ENCODE measurements at regions not wholly inside any gene's neighbourhood (a gene's known extent, or its start where the extent isn't known, plus 50 kb on each side); places are given as distances from the start of the nearest gene placed in this dataset.
"Not testable (repeated sequence)": the region's sequence is repeated elsewhere in the genome, so short reads cannot be mapped to it uniquely, and the experiment has no call there.

DNA sequence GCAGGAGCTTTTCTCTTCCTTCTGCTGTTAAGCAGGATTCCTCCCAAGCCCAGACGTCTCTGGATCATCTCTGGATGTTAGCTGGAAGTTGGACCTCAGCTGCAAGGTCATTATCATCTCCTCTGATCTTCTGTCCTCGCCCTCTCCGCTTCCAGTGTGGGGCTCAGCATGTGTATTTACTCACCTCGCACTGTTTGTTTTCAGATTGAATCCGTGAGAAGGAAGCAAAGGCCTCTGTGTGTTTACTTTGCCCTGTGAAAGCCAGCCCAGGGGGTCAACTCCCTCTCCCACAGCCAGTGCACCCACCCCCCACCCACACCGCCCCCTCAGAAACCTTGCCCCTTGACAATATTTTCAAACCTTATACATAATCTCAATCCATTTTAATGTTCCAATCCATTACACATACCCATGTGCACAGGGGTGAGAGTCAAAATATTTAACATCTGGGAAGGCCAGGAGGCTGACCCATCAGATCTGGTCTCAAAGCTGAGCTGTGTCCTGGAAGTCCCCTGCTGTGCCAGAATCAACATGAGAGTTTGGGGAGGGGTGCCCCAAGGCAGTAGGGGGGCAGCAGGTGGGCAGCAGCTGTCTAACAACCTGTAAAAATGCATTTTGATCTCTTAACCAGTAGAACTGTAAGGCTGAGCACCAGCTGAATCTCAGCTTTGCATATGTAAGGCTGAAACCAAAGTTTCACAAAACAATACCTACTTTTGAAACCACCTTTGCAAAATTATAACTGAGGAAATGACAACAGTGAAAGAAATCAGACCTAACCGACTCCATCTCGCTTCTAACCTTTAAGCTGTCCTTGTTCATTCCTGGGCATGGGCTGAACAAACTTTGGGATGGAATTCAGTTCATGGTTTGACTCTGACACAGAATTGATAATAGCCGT is 157.9 kb downstream of the ZNF664 start:
- DNase-seq: no peak

DNA sequence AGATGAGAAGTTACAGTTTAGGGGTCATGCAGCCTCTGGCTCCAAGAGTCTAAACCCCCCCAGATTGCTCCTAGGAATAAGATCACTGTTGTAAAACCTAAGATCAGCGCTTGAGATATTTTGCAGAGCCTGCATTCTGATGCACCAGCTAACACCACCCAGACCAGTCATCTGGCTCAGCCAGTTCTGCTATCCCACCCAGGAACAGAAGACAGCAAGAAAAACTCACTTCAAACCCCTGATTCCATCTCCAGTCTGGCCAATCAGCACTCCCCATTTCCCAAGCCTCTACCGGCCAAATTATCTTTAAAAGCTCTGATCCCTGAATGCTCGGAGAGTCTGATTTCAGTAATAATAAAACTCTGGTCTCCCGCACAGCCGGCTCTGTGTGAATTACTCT is 158.6 kb downstream of the ZNF664 start:
- DNase-seq: no peak

DNA sequence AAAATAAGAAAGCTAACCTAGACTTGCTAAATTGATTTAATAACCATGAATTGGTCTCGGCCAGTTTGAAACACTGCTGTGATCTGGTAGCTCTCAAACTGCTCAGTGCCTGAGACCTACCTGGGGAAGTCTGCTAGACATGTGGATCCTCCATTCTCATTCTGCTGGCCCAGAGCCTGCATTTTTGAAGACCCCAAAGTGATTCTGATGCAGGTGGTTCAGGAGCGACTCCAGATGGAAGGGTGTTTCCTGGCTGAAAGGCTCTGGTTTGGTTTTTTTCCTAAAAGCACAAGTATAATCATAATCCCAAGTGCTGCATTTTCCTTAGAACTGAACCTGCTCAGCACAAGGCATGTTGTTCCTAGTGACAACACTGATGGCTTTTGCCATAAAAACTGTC is 159.5 kb downstream of the ZNF664 start:
- no peak for DNase-seq

DNA sequence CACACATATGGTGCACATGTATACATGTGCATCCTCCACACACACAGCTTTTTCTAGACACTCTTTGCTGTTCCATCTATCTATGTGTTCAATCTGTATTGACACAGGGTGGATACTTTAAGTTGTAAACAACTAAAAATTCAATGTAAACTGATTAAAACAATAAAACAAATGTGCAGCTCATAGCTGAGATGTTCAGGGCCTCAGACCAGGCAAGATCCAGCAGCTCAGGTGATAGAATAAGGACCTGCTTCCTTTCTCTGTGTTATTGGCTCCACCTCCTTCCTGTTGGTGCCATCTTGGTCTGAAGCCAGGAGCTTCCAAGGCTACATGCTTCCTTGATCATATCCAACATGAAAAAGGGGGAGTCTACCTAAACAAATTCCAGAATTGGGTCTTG is 158.1 kb upstream of the RFLNA start:
- no peak for DNase-seq

DNA sequence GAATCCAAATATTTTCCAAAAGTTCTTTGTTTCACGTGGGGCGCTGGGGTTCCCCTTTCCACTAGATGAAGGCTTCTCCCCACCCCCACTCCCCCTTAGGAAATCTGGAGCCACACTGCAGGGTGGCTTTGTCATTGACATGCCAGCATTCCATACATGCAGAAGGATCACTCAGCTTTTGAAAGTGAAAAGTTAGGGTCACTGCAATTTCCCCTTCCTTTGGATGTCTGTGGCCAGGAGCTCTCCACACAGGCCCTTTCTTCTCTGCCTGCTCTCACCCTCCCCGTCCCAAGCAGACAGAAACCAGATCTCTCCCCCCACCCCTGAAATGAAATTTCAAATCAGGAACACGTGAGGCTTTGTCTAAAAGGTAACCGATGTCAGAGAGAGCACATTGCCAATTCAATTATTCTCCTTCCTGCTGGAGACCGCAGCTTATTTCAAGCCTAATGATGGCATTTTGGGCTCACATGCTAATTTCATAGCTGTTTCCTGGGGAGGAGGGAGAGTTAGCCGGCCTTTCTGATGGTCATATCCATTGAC is 153.9 kb upstream of the RFLNA start:
- DNase-seq: no peak

DNA sequence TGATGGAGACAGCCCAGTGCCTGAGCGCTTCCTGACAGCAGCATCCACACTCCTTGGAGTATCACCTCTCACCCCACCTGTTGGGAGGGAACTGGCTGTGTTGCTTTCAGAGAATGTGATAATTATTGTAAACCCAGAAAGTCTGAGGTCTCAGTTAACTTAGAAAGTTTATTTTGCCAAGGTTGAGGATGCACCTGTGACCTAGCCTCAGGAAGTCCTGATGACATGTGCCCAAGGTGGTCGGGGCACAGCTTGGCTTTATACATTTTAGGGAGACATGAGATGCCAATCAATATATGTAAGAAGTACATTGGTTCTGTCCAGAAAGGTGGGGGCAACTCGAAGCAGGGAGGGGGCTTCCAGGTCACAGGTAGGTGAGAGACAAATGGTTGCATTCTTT is 153.3 kb upstream of the RFLNA start:
- not testable (repeated sequence) for DNase-seq

DNA sequence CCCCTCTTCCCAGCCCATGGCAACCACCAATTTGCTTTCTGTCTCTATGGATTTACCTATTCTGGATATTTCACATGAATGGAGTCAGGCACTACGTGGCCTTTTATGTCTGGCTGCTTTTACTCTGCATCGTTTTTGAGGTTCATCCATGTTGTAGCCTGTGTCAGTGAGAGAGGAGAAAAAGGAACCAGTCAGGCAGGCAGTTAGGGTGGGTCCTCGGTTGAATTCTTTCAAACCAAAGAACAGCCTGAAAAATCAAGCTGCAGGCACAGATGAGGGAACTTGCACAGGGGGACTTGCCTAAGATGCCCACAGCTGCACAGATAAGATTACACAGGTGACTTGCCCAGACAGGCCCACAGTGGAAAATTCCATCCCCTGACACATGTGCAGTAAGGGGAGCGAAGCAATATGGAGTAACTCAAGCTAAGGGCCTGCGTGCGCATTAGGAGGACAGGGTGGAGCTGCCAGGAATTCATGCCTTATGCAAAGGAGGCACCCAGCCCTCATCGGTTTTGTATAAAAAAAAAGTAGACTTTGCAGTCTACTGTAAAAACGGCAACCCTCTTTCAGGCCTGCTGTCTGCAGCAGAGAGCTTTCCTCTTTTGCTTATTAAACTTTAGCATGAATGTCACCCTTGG is 152.4 kb upstream of the RFLNA start:
- DNase-seq: no peak

DNA sequence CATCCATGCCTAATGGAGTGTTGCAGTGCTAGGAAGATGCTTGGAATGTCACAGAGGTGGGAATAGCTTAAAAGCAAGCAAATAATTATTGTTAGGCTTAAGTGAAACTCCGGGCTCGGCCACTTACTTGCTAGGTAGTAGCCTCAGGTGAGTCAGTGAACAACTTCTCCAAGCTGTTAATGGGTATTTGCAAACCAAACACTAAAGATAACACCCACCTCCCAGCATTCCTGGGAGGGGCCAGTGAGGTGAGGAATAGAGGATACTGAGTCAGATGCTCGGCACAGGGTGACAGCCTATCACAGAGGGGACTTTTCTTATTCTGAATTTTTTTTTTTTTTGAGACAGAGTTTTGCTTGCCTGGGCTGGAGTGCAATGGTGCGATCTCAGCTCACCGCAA is 151.2 kb upstream of the RFLNA start:
- no peak for DNase-seq

DNA sequence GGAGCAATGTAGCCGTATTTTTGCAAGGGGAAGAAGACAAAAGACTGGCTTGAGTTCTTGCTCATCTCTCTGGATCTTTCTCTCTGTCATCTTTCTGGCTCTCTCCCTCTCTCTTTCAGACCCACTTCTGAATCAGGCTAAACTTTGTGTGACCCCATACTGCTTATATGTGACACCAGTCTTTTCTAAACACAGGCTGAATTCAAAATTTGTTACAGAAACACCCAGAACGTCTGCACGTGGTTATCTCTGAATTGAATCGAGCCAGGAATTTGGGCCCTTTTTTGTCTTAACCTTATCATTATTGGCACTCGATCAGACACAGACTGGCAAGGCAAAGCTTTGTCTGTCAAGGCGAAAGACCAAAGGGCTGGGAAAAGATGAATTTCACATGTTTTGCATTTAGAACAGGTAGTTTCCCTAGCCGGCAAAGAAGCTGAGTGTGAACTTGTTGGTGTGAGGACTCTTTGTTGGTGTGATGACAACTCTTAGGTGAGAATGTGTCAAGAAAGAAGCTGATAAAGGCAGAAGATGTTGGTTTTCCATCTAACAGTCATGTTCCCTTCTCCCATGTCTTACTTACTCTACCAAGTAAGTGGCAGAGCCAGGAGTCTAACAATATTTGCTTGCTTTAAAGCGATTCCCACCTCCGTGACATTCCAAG is 150.2 kb upstream of the RFLNA start:
- no peak for DNase-seq

DNA sequence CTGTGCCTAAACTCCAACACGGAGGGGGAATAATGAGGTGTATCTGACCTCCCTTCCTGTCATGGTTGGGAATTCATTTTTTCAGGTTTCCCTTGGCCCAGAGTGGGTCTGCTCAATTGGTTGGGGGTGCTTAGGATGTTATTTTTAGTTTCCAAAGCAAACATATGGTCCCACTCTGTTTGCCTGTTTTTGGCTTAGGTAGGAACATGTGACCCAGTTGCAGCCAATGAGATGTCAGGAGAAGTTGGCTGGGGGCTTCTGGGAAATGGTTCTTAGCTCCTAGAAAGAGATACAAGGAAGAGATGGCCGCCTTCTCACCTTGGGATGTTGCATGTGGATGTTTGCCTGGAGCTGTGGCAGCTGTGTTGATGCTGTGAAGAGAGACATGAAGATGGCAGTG is 147.9 kb upstream of the RFLNA start:
- DNase-seq: no peak

DNA sequence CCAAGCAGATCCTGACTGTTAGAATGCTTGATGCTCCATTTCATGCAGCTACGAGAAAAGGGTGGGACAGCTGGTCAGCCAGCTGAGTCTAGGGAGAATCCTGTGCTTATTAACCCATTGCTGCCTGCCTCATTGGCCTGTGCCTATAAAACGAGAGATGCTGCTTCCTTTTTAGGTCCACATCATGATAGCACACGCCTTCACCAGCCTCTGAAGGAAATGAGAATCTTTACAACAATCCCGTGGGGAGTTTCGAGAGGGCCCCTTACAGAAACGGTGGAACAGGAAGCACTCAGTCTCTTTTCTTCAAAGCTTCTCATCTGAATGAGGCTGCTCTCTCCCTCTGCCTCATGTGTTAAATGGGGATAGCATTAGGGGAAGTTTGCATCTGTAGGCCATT is 147.3 kb upstream of the RFLNA start:
- no peak for DNase-seq

DNA sequence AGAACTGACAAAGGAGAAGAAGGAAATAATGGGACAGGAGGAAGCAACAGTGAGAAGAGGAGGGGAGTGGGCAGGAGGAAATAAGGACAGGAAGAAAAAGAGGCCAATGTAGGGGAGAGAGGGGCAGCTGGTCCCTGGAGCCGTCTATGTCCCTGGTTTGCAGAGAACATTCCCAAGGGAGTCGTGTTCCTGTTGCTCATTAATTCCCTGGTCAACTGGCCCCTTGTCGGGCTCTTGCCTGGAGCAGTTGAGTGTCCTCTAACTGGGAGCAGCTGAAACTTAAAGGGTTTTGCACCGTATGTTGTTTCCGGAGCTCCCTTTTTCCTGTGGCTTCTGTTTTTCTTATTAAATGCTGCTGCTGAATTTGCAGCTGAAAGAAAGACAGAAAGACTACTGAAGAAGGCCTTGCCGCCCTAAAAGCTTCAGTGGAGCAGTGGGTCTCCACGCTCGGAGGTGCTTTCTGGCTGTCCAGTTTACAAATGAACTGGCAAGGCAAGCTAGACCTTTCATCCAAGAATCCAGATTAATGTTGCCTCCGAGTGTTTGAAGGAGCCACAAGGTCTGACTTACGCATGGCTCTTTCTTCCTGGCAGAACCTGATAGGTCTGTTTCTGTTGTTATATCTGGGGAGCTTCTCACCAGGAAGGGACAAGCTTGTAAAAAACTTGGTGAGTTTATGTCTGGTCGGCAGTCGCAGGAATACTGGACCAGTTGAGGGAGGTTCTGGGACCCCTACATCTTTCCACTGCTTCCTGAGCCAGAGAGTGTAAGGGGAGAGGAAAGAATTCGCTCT is 146.2 kb upstream of the RFLNA start:
- DNase-seq: no peak

DNA sequence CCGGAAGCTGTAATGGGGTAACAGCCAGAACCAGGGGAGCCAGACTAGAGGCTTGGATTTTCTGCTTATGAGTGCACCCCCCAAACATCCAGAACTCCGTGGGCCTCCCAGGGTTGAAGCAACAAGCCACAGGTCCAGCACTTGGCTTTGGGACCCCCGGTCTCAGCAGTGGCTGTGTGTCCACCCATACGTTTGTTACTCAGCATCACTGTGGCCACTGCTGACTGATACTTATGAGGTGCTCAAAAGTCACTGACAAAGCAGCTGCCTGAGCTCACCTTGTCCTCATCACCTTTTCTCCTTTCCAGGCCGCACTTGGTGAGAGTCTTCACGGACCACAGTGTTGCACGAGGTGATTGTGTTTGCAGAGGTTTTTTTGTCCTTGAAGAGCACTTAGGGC is 145.6 kb upstream of the RFLNA start:
- DNase-seq: no peak

DNA sequence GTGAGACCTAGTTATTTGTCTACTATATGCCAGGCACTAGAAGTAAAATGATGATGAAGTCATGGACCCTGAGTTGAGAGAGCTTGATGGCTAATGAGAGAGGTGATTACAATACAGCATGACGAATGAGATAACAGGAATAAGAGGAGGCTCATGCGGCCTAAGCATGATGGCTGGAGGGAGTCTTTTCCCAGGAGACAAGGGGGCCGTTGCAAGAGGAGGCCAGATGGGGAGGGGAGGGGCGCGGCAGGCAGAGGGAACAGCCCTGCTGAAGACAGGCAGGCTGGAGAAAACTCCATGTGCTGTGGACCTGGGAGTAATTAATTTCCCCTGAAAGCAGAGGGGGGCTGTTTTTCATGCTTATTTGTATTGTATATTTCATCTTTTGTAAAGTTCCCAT is 144.7 kb upstream of the RFLNA start:
- no peak for DNase-seq

DNA sequence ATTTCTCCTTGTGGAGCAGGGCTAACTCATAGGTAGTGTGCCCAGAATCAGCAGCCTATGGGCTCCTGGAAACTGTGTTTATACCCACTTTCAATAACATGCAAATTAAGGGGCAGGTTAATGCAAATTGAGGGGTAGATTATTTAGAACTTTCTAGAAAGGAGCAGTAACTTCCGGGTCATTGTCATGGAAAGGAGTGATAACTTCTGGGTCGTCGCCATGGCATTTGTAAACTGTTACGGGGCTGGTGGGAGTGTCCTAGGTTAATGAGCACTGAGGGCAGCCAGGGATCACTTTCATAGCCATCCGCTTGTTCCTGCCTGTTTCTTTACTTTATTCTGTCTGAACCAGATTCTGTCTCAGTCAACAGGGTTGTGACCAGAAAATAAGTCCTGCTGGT is 143.3 kb upstream of the RFLNA start:
- no peak for DNase-seq

DNA sequence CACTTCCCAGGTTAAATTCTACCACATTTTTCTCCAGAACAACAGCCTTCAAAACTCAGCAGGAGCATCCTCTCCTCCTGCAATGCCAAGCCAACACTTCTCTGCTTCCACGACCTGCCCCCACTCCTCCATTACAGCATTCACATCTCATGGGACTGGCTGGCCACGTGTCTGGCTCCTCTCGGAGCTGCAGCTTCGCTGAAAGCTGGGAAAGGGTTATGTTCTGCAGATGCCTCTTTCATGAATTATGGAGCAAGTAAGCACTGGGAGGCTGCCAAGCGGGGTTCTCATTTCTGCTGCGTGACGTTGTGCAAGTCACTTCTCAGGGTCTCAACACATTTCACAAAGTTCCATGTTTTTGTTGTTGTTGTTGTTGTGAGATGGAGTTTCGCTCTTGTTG is 142.2 kb upstream of the RFLNA start:
- no peak for DNase-seq

DNA sequence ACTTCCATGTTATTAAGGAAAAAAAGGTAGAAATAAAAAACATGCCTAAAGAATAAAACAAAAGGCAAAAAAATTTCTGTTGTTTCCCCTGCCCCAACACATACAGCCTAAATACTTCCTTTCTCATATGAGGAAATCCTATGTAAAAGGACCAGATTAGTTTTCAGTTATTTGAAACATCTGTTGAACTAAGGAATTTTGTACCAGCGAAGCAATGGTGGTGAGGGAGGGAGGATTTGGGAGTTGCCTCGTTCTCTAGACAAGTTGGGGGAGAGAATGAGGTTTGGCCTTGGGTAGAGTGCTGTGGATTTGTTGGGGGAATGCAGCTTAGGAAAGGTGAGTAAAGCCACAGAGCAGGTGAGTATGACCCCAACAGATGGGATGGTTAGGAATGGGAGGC is 141.5 kb upstream of the RFLNA start:
- DNase-seq: no peak

DNA sequence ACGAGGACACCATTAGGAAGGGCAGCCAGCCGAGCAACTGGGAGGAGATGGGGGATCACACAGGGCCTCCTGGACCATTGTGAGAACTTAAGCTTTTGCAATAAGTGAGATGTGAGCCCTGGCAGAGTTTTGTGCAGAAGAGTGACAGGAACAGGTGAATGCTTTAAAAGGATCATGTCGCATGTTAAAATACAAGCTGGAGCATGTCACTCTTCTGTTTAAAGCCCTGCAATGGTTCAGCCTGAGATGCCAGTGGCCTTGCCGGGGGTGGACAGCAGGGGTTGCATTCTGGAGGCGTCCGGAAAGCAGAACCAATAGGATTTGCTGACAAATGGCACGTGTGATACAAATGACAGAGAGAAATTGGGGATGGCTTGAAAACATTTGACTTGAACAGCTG is 137.5 kb upstream of the RFLNA start:
- DNase-seq: no peak

DNA sequence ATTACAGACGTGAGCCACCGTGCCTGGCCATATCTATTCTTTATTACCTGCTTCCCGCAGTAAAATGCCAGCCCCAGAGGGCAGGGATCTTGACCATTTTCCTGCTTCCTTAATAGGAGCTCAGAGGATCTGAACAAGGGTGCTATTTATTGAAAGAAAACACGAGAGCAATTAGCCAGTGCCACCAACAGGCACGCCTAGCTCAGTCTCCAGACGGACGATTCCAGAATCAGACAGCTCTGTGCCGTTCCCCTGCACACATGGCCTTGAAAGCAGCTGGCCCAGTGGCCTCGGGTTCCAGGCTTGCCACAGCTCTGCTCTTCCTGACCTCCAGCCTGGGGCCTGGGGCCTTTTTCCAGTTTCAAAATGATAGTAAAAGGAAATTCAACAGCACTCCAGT is 135.2 kb upstream of the RFLNA start:
- no peak for DNase-seq

DNA sequence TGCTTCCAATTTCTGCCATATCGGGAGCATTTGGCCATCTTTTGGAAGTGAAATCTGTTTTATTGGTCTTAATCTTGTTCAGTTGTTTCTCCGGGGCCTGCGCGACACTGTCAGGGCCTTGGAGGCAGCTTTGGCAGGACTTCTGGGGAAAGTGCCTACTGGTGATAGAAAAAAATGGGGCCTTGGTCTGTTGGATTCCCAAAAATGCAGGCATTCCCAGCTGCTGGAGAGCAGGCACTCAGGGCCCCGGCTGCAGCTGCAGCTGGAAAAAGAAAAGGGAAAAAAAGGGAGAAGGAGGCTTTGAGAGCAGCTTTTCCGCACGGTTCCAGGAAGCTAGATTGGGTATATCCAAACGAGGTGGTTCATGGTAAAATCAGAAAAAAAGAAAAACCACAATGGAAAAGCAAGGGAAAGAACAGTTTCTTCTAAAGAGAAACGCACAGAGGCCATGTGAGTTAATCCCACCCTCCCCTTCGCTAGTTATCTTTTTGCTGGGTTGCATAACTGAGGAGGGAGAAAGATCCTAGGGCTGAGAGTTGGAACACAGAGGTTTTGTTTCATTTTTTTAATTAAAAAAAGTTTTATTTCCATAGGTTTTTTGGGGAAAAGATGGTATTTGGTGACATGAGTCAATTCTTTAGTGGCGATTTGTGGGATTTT is 134.7 kb upstream of the RFLNA start:
- no peak for DNase-seq

DNA sequence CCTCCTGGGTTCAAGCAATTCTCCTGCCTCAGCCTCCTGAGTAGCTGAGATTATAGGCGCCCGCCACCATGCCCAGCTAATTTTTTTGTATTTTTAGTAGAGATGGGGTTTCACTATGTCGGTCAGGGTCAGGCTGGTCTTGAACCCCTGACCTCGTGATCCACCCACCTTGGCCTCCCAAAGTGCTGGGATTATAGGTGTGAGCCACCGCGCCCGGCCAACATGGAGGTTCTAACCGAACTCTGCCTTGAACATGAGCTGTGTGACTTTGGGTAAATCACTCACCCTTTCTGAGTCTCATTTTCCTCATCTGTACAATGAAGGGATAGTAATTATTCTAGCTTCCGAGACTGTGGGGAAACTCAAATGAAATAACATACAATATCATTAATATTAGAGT is 133.5 kb upstream of the RFLNA start:
- not testable (repeated sequence) for DNase-seq
